Endothelial cell (in vitro differentiated cells): ENCODE measurements at regions not wholly inside any gene's neighbourhood (a gene's known extent, or its start where the extent isn't known, plus 50 kb on each side); places are given as distances from the start of the nearest gene placed in this dataset.
"Not testable (repeated sequence)": the region's sequence is repeated elsewhere in the genome, so short reads cannot be mapped to it uniquely, and the experiment has no call there.

Source experiments
- DNase-seq: peaks from one replicate; pipeline ENCODE4 v3.0.0; 2021; ENCODE audit warnings: low spot score
- H3K27ac Mint-ChIP-seq: one replicate; pipeline ENCODE4 v1.8.0; 2021; ENCODE audit warnings: mixed read lengths, inconsistent platforms; ENCODE audit not compliant: unreplicated experiment
- H3K27me3 Mint-ChIP-seq: one replicate; pipeline ENCODE4 v1.8.0; 2021; ENCODE audit warnings: mild to moderate bottlenecking, moderate library complexity, mixed read lengths, inconsistent platforms; ENCODE audit not compliant: unreplicated experiment
- H3K36me3 Mint-ChIP-seq: one replicate; pipeline ENCODE4 v1.8.0; 2021; ENCODE audit warnings: mild to moderate bottlenecking, low read depth, mixed read lengths, inconsistent platforms; ENCODE audit not compliant: unreplicated experiment
- H3K4me1 Mint-ChIP-seq: one replicate; pipeline ENCODE4 v1.8.0; 2021; ENCODE audit warnings: mild to moderate bottlenecking, mixed read lengths, inconsistent platforms; ENCODE audit not compliant: unreplicated experiment
- H3K4me3 Mint-ChIP-seq: one replicate; pipeline ENCODE4 v1.8.0; 2021; ENCODE audit warnings: mild to moderate bottlenecking, mixed read lengths, inconsistent platforms; ENCODE audit not compliant: unreplicated experiment
- H3K9me3 Mint-ChIP-seq: one replicate; pipeline ENCODE4 v1.8.0; 2021; ENCODE audit warnings: mixed read lengths, inconsistent platforms; ENCODE audit not compliant: unreplicated experiment
- CTCF ChIP-seq: fragments of 200-600 bp; sonication (generic); IDR thresholded peaks from one replicate; pipeline ENCODE4 v1.5.0; 2021; ENCODE audit warnings: antibody characterized with exemption; ENCODE audit not compliant: unreplicated experiment

- Mint-ChIP-seq H3K36me3 (no peaks in the 10 kb centered on the region), H3K27me3 (no peaks in the 10 kb centered on the region), H3K27ac (no peak overlapping the region), H3K4me3 (no peak overlapping the region), H3K9me3 (no peaks in the 10 kb centered on the region), H3K4me1 (no peaks in the 10 kb centered on the region)
- no peak for DNase-seq
- TF ChIP-seq CTCF: no peak
Observed at GRCh38 chr7:19916046-19916445, 142.6 kb upstream of the TMEM196 start.

- no peaks in the 10 kb centered on the region for H3K9me3 Mint-ChIP-seq
- no peak for TF ChIP-seq CTCF
Observed at GRCh38 chr7:19915596-19915995, 142.2 kb upstream of the TMEM196 start.

GRCh38 chr7:19914866-19915265 lies 141.4 kb upstream of the TMEM196 start:
- H3K36me3 Mint-ChIP-seq: no peaks in the 10 kb centered on the region
- H3K4me1 Mint-ChIP-seq: no peaks in the 10 kb centered on the region
- no peak overlapping the region for H3K27ac Mint-ChIP-seq
- H3K27me3 Mint-ChIP-seq: no peaks in the 10 kb centered on the region
- no peak overlapping the region for H3K4me3 Mint-ChIP-seq
- no peaks in the 10 kb centered on the region for H3K9me3 Mint-ChIP-seq
- TF ChIP-seq CTCF: no peak
- no peak for DNase-seq

More at GRCh38 chr7:19915596-19915995, 142.2 kb upstream of the TMEM196 start:
- no peak overlapping the region for H3K27ac Mint-ChIP-seq
- DNase-seq: no peak
- no peak overlapping the region for H3K4me3 Mint-ChIP-seq
- no peaks in the 10 kb centered on the region for H3K36me3 Mint-ChIP-seq
- H3K4me1 Mint-ChIP-seq: no peaks in the 10 kb centered on the region
- no peaks in the 10 kb centered on the region for H3K27me3 Mint-ChIP-seq

- H3K4me1 Mint-ChIP-seq: no peaks in the 10 kb centered on the region
- no peak for DNase-seq
- H3K36me3 Mint-ChIP-seq: no peaks in the 10 kb centered on the region
- TF ChIP-seq CTCF: no peak
- no peaks in the 10 kb centered on the region for H3K27me3 Mint-ChIP-seq
- peaks cover 1% of the 10 kb centered on the region for H3K9me3 Mint-ChIP-seq
- no peak overlapping the region for H3K27ac Mint-ChIP-seq
- no peak overlapping the region for H3K4me3 Mint-ChIP-seq
Observed at GRCh38 chr7:19900118-19900517, 126.7 kb upstream of the TMEM196 start.

- no peak overlapping the region for H3K27ac Mint-ChIP-seq
- no peak for DNase-seq
- H3K36me3 Mint-ChIP-seq: no peaks in the 10 kb centered on the region
- no peak overlapping the region for H3K4me3 Mint-ChIP-seq
- no peaks in the 10 kb centered on the region for H3K9me3 Mint-ChIP-seq
- no peaks in the 10 kb centered on the region for H3K27me3 Mint-ChIP-seq
- H3K4me1 Mint-ChIP-seq: no peaks in the 10 kb centered on the region
- no peak for TF ChIP-seq CTCF
Observed at GRCh38 chr7:19899529-19899928, 126.1 kb upstream of the TMEM196 start.

- not testable (repeated sequence) for H3K36me3 Mint-ChIP-seq, H3K9me3 Mint-ChIP-seq, H3K4me3 Mint-ChIP-seq, H3K27me3 Mint-ChIP-seq, H3K27ac Mint-ChIP-seq, DNase-seq, H3K4me1 Mint-ChIP-seq
Observed at GRCh38 chr7:19882893-19883292, 109.5 kb upstream of the TMEM196 start.
